NCI-H187 (cell line): ENCODE measurements at regions not wholly inside any gene's neighbourhood (a gene's known extent, or its start where the extent isn't known, plus 50 kb on each side); places are given as distances from the start of the nearest gene placed in this dataset.
"Not testable (repeated sequence)": the region's sequence is repeated elsewhere in the genome, so short reads cannot be mapped to it uniquely, and the experiment has no call there.

ENCODE experiments used
- DNase-seq, 2 experiments: peaks; one replicate each; lab custom pipeline; 2025; lab: John Stamatoyannopoulos, UW

DNA sequence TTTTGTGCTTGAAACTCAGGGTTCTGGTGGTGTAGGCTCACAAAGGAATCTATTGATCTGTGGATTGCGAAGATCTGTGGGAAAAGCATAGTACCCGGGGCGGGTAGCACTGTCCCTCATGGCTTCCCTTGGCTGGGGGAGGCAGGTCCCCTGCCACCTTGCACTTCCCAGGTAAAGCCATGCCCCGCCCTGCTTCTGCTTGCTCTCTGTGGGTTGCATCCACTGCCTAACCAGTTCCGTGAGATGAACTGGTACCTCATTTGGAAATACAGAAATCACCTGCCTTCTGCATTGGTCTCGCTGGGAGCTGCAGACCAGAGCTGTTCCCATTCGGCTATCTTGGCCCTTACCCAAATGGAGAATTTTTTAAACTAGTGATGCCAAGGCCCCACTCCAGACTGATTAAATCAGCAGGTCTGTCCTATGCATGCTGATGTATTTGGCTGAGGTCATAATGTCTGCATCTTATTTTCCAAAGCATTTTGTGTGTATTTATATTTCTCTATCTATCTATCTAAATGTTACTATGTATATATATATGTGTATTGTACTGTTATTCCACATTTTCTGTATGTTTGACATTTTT is 65.5 kb upstream of the SLC7A14 start:
- DNase-seq: no peak

DNA sequence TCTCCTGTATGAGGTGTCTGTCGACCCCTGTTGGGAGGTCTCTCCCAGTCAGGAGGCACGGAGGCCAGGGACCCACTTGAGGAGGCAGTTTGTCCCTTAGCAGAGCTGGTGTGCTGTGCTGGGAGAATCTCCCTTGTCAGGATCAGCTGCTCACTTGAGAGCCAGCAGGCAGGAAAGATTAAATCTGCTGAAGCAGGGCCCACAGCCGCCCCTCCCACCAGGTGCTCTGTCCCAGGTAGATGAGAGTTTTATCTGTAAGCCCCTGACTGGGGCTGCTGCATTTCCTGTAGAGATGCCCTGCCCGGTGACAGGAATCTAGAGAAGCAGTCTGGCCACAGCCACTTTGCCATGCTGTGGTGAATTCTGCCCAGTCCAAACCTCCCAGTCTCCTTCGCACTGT is 64.7 kb upstream of the SLC7A14 start:
- not testable (repeated sequence) for DNase-seq

DNA sequence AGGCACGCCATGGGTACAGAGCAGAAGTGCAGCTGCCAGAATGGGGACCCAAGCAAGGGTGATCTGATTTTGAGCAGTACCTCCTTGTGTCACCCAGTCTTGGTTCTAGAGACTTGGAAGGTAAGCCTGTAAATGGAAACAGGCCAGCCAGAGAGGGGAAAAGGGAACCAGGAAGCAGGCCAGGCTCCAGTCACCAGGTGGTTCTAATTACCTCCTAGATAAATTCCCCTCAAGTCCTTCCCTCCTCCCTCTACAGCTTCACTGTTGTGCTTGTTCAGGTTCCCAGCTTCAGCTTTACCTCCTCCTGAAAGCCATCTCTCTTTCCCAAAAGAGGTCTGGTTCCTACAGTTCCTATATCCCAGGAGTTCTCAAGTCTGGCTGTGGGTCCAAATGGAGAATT is 58.8 kb upstream of the SLC7A14 start:
- DNase-seq: no peak

GRCh38 chr3:170643831-170644230 is 58.0 kb upstream of the SLC7A14 start:
- peak; percentile 44 to 51 for DNase-seq

DNA sequence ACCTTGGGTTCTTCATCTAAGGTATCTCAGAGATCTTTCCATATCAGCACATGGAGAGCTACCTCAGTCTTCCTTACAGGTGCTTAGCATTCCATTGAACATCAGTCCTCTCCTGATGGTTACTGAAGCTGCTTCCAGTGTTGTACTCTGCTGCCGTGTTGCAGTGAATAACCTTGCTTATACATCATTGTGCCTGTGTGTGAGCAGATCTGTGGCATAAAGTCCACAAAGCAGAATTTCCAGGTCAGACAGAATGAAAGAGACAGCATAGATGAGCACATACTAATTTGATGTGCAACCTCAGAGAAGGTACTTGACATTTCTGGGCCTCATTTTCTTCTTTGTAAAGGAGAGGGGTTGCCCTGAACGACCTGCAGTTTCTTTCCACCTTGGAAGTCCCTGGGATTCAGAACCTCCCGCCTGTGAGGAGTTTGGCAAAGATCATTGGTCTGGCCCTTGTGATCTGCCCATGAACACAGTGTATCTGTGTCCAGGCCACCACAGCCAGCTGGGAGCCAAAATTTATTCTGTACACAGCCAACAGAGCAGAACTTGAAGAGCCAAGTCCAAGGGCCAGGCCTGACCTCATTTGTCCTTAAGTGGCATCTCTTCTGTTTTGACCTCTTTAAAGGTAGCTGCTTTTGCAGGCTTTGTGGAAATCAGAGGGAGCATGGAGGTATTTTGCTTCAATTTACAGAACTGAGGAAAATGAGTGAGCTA is 57.2 kb upstream of the SLC7A14 start:
- peak in 1 of 2 experiments; percentile 19 for DNase-seq

- DNase-seq: no peak
Observed at GRCh38 chr3:170641510-170642236, 55.8 kb upstream of the SLC7A14 start.

- DNase-seq: no peak
Observed at GRCh38 chr3:170640737-170641171, 54.9 kb upstream of the SLC7A14 start.

DNA sequence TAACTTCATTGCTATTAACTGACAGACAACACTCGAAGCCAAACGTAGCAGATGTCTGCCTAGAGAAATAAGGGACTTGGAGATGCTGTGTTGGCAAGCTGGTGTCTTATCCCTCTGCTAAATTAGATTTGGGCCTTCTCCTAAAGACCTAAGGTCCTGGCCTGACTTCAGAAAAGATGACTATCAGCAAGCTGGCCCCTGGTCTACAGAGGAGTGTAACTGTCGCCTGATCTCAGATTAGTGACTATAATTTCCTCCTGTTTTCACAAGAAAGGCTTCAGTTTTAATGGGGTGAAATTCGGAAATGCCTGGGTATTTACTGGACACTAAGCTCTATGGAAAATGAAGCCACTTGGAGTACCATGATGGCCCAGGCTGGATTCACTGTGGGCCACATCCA is 53.1 kb upstream of the SLC7A14 start:
- DNase-seq: no peak

DNA sequence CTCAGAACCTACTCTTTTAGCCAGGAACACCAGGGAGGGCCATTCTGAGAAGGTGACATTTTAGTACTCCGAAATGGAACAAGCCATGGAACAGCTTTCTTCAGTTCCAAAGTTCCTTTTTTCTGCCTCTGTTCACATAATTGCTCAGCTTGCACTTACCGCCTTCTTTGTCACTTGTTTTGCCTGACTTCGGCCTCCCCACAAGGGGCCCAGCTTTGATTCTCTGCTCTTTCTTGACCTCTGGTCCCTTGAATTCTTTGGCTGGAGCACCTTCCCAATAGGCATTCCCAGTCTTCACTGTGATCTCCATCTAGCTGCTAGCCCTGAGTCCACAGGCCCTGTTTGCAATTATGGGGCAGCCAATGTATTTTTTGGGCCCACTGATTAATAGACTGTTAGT is 51.4 kb upstream of the SLC7A14 start:
- DNase-seq: no peak

- no peak for DNase-seq
Observed at GRCh38 chr3:170636400-170636973, 50.6 kb upstream of the SLC7A14 start.
